ENCODE measurements at regions not wholly inside any gene's neighbourhood (a gene's known extent, or its start where the extent isn't known, plus 50 kb on each side); places are given as distances from the start of the nearest gene placed in this dataset.
"Not testable (repeated sequence)": the region's sequence is repeated elsewhere in the genome, so short reads cannot be mapped to it uniquely, and the experiment has no call there.

DNA sequence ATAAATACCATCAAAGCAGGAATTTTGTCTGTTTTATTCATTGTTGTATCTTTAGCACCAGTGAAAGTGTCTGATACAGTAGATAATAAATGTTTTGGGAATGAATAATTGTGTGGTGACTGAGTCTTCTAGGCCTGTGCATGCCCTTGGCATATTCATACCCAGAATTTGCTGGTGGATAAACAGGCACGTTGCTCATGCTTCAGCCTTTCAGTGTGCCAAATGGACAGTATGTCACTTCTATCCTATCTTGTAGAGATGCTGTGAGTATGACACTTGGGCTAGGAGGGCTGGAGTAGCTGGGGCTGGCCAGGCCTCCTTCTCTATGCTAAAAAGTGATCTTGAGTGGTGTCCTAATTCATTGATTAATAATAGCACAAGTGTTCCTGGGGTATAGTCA lies 287.3 kb upstream of the DDI1 start:
- in situ Hi-C loops (cut with MboI; ENCODE audit: low pct_unique_long_range_greater_than_20kb, low sequenced_read_pairs): no loop called here
- no peak for DNase-seq

DNA sequence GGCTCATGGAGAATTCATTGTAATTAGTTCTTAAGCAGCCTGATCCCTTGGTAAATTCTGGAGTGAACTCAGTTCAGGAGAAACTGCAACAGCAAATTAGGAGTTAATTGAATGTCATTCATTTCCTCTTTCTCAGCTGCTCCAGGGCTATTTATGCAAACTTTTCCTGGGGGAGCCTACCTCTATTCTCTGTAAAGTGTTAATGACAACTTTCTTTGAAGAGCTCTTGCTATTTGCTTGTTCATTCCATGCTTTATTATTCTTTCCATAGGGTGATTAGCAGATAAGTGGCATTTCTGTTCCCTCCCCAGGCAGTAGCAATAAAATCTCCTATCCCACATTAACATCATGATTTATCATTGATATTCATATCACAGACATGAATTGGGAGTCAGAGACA lies 267.6 kb upstream of the DDI1 start:
- DNase-seq: no peak
- in situ Hi-C loops (cut with MboI; ENCODE audit: low pct_unique_long_range_greater_than_20kb, low sequenced_read_pairs): no loop called here

DNA sequence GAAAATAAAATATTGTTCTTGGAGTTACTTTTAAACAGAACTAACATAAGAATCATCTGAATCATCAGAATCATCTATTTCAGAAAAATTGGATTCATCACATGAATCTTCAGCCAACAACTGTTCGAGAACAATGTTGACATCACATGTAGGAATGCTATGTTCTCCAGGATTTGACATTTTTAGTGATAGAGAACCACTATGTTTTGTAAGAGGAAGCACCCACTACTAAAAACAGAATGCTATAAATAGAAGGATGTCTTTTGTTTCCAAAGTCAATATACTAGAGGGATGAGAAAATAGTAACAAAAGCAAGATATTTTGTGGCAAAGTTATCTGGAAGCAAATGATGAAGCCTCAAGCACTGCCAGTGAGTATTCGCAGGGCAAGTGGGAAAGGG lies 263.4 kb upstream of the DDI1 start:
- in situ Hi-C loops (cut with MboI; ENCODE audit: low pct_unique_long_range_greater_than_20kb, low sequenced_read_pairs): no loop called here
- DNase-seq: no peak

DNA sequence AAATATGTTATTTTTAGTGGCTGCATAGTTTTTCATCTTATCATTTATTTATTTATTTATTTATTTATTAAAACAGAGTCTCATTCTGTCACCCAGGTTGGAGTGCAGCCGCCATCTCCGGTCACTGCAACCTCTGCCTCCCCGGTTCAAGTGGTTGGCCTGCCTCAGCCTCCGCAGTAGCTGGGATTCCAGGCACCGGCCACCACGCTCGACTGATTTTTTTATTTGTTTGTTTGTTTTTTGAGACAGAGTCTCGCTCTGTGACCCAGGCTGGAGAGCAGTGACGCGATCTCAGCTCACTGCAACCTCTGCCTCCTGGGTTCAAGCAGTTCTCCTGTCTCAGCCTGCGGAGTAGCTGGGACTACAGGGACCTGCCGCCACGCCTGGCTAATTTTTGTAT lies 262.9 kb upstream of the DDI1 start:
- no peak for DNase-seq
- in situ Hi-C loops (cut with MboI; ENCODE audit: low pct_unique_long_range_greater_than_20kb, low sequenced_read_pairs): no loop called here

DNA sequence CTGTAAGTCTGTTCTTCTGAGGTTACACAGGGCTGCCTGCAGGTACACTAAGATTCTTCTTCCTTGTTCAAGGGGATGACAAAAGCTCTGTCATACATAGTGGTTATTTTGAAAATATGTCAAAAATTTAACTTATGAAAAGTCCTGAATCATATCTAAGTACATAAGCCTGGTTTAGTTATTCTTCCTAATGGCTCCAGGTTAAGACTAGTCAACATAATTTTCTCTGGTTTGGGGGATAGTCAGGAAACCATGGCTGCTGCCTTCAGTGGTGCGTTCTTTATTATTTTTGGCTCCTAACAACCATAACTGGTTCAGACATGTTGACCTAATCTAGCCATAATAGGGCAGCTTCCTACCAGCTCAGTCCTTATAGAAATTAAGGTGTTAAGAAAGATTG lies 257.4 kb upstream of the DDI1 start:
- no peak for DNase-seq
- in situ Hi-C loops (cut with MboI; ENCODE audit: low pct_unique_long_range_greater_than_20kb, low sequenced_read_pairs): no loop called here

DNA sequence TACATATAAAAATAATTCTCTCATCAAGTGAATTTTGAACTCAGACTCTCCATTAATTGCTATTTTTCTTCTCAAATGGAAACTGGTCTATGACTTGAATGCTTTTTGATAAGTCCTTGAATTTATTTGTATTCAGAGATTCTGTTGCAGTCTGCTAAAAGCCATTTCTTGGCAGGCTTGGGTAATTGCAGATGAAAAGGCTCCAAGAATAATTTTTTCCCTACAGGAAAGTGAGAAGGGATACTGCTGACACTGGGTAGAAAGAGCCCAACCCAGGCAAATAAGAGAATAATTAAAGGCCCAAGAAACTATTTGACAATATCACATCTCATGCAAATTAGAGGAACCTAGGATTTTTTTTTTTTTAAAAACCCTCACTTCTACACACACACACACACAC lies 246.5 kb upstream of the DDI1 start:
- in situ Hi-C loops (cut with MboI; ENCODE audit: low pct_unique_long_range_greater_than_20kb, low sequenced_read_pairs): no loop called here
- no peak for DNase-seq

DNA sequence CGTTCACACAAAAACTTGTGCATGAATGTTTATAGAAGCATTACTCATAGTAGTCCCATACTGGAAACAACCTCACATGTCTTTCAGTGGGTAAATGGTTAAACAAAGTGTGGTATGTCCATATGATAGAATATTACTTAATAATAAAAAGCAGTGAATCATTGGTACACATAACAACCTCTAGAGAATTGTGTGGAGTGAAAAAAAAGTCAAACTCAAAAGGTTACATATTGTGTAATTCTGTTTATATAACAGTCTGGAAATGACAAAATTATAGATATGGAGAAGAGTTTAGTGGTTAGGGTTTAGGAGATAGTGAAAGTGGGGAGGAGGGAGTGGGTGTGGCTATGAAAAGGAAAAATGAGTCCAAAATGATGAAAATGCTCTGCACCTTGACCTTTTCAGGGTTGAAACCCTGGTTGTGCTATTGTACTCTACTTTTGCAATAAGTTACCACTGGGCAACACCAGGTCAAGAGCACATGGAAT lies 243.4 kb upstream of the DDI1 start:
- no peak for DNase-seq
- in situ Hi-C loops (cut with MboI; ENCODE audit: low pct_unique_long_range_greater_than_20kb, low sequenced_read_pairs): no loop called here

DNA sequence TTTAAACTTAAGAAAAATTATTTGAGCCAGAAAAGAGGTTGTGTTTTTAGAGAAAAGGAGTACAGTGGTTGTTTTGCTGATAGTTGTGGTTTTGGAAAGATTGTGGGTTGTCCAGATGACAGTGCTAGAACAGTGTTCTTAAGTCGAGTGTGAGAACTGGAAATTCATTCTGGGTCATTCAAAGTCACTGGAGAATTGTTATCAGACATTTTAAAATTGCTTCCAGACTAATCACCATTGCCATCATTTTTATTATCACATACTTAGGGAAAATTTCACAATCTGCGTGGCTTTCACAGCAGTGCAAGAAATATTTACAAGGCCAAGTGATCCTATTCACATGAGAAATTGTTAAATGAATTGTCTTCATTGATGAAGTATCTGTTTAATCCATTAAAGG lies 242.2 kb upstream of the DDI1 start:
- no peak for DNase-seq
- in situ Hi-C loops (cut with MboI; ENCODE audit: low pct_unique_long_range_greater_than_20kb, low sequenced_read_pairs): no loop called here

DNA sequence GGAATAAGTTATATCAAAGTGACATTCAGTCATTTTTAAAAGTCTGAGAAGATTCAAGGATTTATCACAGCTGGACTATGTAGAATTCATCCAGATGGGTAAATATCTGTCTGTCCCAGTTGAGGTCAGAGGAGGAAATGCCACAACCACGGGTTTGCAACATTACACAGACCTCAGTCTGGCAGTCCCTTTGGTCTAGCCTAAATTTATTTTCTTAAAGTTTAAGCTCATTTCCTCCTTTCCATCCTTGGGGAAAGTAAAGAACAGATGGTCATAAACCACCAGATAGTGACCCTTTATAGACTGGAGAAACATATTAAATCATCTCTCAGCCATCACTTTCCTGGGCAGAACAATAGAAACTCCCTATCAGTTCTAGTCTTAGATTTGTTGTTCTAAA lies 238.4 kb upstream of the DDI1 start:
- in situ Hi-C loops (cut with MboI; ENCODE audit: low pct_unique_long_range_greater_than_20kb, low sequenced_read_pairs): no loop called here
- no peak for DNase-seq

DNA sequence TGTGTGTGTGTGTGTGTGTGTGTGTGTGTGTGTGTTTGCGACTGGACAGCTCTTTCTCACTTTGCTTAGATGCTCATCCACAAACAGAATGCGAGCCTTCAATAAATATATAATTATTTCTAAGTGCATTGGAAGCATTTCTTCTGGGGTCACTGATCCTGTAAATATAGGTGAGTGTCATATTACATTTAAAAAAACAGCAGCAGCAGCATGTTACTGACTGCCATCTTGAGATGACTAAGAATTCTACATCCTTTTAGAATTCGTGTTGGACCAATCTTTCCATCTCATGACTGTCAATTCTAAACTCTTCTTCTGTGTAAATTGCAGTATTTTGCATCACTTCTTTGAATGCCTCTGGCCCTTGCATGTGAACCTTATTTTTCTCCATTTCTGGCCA lies 238.0 kb upstream of the DDI1 start:
- in situ Hi-C loops (cut with MboI; ENCODE audit: low pct_unique_long_range_greater_than_20kb, low sequenced_read_pairs): no loop called here
- no peak for DNase-seq

DNA sequence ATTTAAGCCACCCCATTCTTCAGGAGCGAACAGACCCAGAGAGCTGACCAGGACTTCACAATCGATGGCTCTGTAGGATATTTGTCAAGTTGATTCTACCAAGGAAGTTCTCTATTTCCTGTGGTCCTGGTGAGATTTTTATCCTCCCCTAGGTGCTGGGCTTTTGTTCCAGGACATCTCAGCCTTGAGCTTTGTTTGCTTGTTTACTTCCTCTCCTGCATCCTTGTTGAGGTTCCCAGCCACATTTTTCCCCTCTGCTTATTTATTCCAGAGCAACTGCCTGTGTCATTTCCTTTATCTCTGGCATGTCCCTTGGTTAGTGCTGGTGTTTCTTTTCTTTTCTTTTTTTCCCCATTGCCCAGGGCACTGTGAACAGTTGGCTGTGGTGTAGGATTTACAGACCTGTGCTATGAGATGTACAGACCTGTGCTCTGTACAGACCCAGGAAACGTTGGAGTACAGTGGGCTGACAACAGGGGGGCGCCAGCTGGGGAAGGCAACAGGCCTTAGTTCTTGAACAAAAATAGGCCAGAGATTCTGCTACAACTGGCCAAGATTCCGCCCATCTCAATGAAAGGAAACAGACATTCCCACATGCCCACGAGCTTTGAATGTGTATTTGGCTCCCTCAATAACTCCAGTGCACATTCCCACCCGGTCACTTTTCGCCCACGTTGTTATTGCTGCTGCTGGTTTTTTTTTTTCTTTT lies 235.9 kb upstream of the DDI1 start:
- no peak for DNase-seq
- in situ Hi-C loops (cut with MboI; ENCODE audit: low pct_unique_long_range_greater_than_20kb, low sequenced_read_pairs): no loop called here

DNA sequence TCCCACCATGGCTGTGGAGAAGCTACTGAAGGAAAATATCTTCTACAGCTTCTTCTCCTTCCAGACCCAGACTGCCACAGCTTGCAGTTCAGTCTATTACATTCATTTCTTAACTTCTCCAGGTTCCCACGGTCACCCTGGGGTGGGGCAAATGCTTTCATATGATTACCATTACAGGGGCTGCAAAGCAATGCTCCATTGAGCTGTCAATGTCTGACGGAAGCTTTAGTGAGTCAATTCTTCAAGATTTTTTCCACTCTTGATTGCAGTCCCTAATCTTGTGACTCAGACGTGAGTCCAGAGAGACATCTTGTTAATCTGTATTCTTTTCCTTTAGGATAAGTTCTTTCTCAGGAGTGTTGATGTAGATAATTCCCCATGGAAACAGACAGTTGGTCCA lies 233.4 kb upstream of the DDI1 start:
- in situ Hi-C loops (cut with MboI; ENCODE audit: low pct_unique_long_range_greater_than_20kb, low sequenced_read_pairs): no loop called here
- DNase-seq: no peak

DNA sequence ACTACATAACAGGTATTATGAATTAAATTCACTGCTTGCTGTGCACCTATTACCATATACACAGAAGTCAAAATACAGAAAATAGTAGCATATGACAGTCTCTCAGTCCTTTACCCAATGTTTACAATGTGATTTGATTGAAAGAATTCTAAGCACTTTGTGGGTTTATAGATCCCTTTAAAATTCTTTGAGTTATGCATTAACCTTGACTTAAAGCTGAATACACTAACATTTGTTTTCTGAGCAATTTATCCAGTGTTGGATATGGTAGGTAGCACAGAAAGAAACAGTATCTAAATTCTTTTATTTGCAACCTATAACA lies 230.8 kb upstream of the DDI1 start:
- in situ Hi-C loops (cut with MboI; ENCODE audit: low pct_unique_long_range_greater_than_20kb, low sequenced_read_pairs): no loop called here
- DNase-seq: no peak

DNA sequence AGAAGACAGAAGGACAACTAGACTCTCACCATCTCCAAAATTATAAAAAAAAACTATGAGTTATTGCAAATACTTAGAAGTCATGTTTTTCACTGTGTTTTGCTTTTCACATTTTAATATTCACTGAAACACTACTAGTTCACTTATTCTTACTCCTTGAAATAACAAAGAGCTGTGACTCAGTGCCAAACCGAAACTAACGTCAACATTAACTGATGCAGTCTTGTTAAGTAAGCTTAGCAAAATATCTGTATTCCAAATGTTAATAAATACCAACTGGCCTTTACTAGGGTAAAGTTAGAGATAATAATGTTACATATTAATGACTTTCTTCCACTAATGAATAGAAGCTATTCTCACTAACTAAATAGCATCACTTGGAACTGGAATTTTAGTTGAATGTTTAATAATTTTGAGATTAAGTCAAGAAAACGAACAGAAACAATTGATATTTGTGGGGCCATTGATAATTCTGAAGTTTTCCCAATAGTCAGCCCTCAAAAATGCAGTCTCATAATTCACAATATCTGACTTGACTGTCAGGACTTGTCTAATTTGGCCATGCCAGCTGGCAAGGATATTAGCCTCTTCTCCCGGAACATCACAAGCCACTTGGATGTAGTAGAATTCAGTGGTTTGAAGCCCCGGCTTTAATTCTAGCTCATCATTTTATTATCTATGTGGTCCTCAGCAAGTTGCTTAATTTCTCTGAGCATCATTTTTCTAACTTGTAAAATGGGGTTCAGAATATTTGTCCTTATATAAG lies 230.1 kb upstream of the DDI1 start:
- in situ Hi-C loops (cut with MboI; ENCODE audit: low pct_unique_long_range_greater_than_20kb, low sequenced_read_pairs): no loop called here

DNA sequence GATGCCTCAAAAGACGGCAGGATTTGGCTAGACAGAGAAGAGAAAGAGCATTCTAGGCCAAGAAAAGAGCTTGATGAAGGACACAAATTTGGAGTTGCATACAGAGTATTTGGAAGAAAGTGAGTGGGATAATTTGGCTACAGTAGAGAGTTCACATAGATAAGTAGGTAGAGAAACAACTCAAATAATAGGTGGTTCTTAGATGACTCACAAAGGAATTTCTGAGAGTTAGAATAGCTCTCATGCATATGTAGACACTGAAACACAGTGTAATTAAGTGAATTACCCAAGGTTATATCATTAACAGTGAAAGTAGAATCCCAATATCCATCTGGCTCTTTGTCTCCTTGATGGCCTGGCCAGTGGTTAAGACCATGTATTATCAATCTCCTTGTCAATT lies 228.6 kb upstream of the DDI1 start:
- DNase-seq: no peak
- in situ Hi-C loops (cut with MboI; ENCODE audit: low pct_unique_long_range_greater_than_20kb, low sequenced_read_pairs): no loop called here

More for the DNA sequence above, 230.1 kb upstream of the DDI1 start:
- no peak for DNase-seq

DNA sequence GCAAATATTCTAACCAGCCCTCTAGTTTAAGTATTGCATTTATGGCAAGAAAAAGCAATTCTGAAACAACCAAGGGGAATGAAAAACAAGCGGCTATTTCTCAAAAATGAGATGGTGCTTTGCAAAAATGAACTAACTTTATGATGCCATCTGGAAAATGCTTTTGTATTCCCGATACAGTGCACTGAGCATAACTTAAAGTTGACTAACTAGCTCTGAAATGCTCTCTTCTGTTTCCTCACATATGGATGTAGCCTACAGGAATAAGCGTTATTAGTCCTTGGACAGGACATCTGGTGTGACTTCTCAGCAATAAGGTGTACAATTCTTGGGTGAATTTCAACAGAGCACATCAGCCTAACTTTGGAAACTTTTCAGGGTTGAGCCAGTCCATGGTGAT lies 228.2 kb upstream of the DDI1 start:
- no peak for DNase-seq

DNA sequence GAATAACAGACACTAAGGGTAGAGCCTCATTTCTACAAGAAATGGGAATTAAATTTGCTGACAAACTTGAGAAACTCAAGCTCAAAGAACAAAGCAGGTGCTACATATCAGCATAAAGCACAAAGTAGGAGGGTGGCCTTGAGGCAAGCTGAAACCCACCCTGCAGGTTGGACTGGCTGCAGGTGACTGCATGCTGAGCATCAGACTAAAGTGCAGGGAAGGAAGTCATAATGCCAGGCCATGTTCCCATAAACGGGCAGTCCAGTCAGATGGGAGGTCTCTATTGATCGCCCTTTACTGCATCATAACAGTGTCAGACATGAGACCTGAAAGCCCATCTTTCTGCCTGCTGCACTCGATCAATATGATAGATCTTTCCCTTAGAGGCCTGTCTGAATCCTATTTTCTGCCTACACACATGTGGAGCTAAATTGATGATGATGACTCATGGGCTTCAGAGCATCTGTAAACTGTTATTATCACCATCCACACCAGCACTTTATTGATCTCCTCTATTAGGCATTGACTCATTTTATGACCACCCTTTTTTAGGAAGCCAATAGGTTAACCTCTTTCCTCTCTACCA lies 224.5 kb upstream of the DDI1 start:
- no peak for DNase-seq
- in situ Hi-C loops (cut with MboI; ENCODE audit: low pct_unique_long_range_greater_than_20kb, low sequenced_read_pairs): no loop called here

More for the DNA sequence above, 228.2 kb upstream of the DDI1 start:
- in situ Hi-C loops (cut with MboI; ENCODE audit: low pct_unique_long_range_greater_than_20kb, low sequenced_read_pairs): no loop called here

DNA sequence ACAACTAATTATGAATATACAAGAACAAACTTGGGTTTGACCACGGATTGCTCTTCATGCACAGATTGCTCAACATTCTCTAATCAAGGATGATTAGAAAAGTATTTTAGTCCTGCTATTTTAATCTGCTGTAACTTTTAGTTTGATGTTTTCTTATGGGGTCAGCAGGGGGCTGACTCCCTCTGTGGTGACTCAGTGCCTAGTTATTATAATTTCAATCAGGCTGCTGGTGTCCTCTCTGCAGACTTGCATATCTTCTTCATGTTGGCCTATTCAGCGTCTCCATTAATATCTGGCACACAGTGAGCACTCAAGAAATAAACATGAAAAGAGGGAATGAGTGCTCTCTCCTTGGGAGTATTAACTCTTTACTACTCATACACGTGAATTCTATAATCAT lies 223.8 kb upstream of the DDI1 start:
- in situ Hi-C loops (cut with MboI; ENCODE audit: low pct_unique_long_range_greater_than_20kb, low sequenced_read_pairs): no loop called here
- no peak for DNase-seq

DNA sequence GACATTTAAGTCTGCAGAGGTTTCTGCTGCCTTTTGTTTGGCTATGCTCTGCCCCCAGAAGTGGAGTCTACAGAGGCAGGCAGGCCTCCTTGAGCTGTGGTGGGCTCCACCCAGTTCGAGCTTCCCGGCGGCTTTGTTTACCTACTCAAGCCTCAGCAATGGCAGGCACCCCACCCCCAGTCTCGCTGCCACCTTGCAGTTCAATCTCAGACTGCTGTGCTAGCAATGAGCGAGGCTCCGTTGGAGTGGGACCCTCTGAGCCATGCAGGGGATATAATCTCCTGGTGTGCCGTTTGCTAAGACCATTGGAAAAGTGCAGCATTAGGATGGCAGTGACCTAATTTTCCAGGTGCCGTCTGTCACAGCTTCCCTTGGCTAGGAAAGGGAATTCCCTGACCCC lies 216.1 kb upstream of the DDI1 start:
- in situ Hi-C loops (cut with MboI; ENCODE audit: low pct_unique_long_range_greater_than_20kb, low sequenced_read_pairs); DNase-seq: not testable (repeated sequence)

DNA sequence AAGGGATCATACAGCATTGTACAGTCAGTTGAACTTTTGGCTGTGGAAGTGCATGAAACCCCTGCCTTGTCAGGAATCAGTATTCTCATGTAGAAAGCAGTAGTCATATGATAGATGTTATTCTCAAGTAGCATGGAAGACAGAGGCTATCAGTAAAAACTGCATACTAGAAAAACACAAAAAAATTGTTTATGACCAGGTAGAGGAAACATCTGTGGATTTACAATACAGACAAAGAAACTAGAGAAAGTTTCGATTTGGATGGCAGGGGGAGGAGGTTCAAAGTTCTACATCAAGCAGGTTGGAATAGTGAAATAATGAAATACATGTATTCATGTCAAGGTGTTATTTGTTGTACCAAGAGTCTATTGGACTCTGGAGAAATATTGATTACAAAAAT lies 212.3 kb upstream of the DDI1 start:
- in situ Hi-C loops (cut with MboI; ENCODE audit: low pct_unique_long_range_greater_than_20kb, low sequenced_read_pairs): no loop called here
- no peak for DNase-seq

DNA sequence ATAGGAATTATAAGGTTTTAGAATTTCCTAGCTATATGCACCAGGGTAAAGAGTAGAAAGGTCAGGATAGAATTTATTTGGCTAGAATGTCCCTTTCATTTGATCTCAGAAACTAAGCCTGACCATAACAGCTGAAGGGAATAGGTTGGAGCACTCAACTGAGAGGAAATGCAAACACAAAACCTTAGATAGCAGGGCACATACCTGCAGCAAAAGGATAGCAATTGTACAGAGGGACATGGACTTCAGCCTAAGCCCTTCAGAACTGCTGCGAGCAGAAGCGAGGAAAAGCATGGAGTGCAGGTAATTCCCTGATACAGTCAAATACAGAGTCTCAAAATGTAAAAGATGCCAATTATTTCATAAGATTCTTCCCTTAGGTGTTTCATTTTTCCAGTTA lies 211.0 kb upstream of the DDI1 start:
- DNase-seq: no peak
- in situ Hi-C loops (cut with MboI; ENCODE audit: low pct_unique_long_range_greater_than_20kb, low sequenced_read_pairs): no loop called here
